ENCODE measurements at regions not wholly inside any gene's neighbourhood (a gene's known extent, or its start where the extent isn't known, plus 50 kb on each side); places are given as distances from the start of the nearest gene placed in this dataset.

DNA sequence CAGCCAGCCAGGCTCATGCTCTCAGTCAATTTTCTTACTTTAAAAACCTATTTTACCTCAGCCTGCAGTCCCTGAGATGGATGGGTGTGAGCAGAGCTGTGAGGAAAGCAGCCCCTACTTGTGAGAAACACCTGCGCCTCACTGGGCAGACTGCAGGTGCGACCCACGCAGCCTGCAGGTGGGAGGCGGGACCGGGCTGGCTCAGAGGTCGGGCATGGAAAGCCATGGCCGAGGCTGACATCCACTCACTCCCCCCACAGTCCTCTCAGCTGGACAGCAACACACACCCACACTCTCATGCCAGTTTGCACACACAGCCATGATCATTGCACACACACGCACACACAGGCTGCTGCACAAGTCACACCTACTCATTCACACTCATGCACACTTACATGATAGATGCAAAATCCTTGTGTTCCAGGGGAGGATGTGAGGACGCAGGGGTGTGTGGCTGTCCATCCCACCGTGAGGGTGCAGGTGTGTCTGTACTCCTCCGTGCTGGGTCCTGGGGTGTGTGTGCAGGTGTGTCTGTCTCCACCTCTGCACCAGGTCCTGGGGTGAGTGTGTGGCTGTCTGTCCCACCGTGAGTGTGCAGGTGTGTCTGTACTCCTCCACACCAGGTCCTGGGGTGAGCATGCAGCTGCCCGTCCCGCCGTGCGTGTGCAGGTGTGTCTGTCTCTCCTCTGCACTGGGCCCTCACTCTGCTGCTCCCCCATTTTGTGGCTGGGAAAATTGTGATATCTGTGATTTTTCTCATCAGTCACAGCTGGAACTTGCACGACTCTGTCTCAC is 166.5 kb downstream of the RTP5 start:
- ChIA-PET POLR2A (ENCODE audit: partially characterized antibody) (no interaction called here), CTCF (ENCODE audit: partially characterized antibody) (interaction anchor here (1.1 kb wide), 1 partner anchor 13 kb away, joined by 3 read pairs; no protein-coding TSS in a partner anchor)
- DNase-seq (ENCODE audit: low read depth in 1 of 2, low spot score in 2 of 2) (no peak), FAIRE-seq (no peak)
- H3K56ac ChIP-seq (replicated peaks; ENCODE audit: insufficient read length, low read depth, low read length), result no peak overlapping the region
- no peak overlapping the region; the same call in 1 of the 2 replicates for H4K8ac ChIP-seq (ENCODE audit: extremely low read depth, insufficient read depth, low read length)
- no peak overlapping the region for H2AFZ ChIP-seq (ENCODE audit: low read length)
- H4K5ac ChIP-seq (ENCODE audit: insufficient read length, low read depth, low read length), result no peak overlapping the region
- H3K79me1 ChIP-seq (ENCODE audit: low read depth, low read length), result no peaks in the 10 kb centered on the region
- no peak overlapping the region for H4K91ac ChIP-seq (replicated peaks; ENCODE audit: insufficient read length, low read length)
- H3K79me2 ChIP-seq (ENCODE audit: control insufficient read depth in 1 of 2, insufficient read depth in 2 of 2, low read length in 2 of 2), result no peaks in the 10 kb centered on the region
- H2BK12ac ChIP-seq (ENCODE audit: low read depth, low read length), result peak overlapping the region; percentile 33; the same call in 1 of the 2 replicates
- H2BK20ac ChIP-seq (ENCODE audit: low read length), result no peak overlapping the region
- 0 out of 2 replicates have a peak overlapping the region, but pooled peaks have one; percentile 82 for H2AK5ac ChIP-seq (ENCODE audit: low read depth, low read length)
- H3K4me1 ChIP-seq (replicated peaks in 1 of 4; ENCODE audit: control insufficient read depth in 3 of 4, insufficient read depth in 4 of 4, low read length in 3 of 4), result peaks cover 0 to 3% (median 0%) of the 10 kb centered on the region in 4 experiments; a peak in 1 of 7 replicates
- no peak overlapping the region for H3K4me2 ChIP-seq (ENCODE audit: insufficient read depth in 1 of 2, low read depth in 2 of 2, low read length in 2 of 2)
- H3K27me3 ChIP-seq (replicated peaks in 1 of 4; ENCODE audit: control insufficient read depth in 3 of 4, extremely low read depth in 1 of 4, insufficient read depth in 3 of 4, low read length in 3 of 4), result peaks cover 5 to 35% (median 21%) of the 10 kb centered on the region in 4 experiments
- H3K4ac ChIP-seq (replicated peaks; ENCODE audit: insufficient read length, low read depth, low read length), result no peak overlapping the region
- no peak overlapping the region for H3K18ac ChIP-seq (ENCODE audit: extremely low read depth, low read length)
- peaks cover 0 to 11% of the 10 kb centered on the region in 2 experiments for H4K20me1 ChIP-seq (replicated peaks in 1 of 2; ENCODE audit: control insufficient read depth in 1 of 2, insufficient read depth in 2 of 2, low read length in 2 of 2)
- H3K27ac ChIP-seq (ENCODE audit: low read depth, low read length), result no peak overlapping the region
- H2BK5ac ChIP-seq (ENCODE audit: low read depth, low read length), result no peak overlapping the region
- no peak overlapping the region for H2BK15ac ChIP-seq (ENCODE audit: low read length)
- TF ChIP-seq RAD21 (IDR thresholded peaks at IDR 0.05 in 1 of 2, conservative IDR thresholded peaks at IDR 0.05 in 1 of 2; ENCODE audit: low read depth in 2 of 2, low read length in 2 of 2) (no peak), TEAD4 (IDR thresholded peaks at IDR 0.05; ENCODE audit: low read depth, low read length) (no peak), RNF2 (IDR thresholded peaks at IDR 0.05; ENCODE audit: borderline replicate concordance, low read depth, low read length, missing control alignments, poor library complexity, severe bottlenecking) (no peak), SIX5 (IDR thresholded peaks at IDR 0.05; ENCODE audit: low read depth, low read length) (no peak), EZH2 (IDR thresholded peaks at IDR 0.05; ENCODE audit: low read depth, low read length, severe bottlenecking) (no peak), YY1 (IDR thresholded peaks at IDR 0.05; ENCODE audit: low read depth, low read length) (no peak), TAF7 (optimal IDR thresholded peaks at IDR 0.05; ENCODE audit: borderline replicate concordance, low read depth, low read length) (no peak)
- TF ChIP-seq, protein P1, sequence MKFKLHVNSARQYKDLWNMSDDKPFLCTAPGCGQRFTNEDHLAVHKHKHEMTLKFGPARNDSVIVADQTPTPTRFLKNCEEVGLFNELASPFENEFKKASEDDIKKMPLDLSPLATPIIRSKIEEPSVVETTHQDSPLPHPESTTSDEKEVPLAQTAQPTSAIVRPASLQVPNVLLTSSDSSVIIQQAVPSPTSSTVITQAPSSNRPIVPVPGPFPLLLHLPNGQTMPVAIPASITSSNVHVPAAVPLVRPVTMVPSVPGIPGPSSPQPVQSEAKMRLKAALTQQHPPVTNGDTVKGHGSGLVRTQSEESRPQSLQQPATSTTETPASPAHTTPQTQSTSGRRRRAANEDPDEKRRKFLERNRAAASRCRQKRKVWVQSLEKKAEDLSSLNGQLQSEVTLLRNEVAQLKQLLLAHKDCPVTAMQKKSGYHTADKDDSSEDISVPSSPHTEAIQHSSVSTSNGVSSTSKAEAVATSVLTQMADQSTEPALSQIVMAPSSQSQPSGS (IDR thresholded peaks at IDR 0.05; ENCODE audit: low read length), result no peak
- H3K23ac ChIP-seq (ENCODE audit: insufficient read length), result no peak overlapping the region
- H2BK120ac ChIP-seq (replicated peaks; ENCODE audit: low read depth, low read length), result no peak overlapping the region
- no peaks in the 10 kb centered on the region for H3K9me3 ChIP-seq (ENCODE audit: insufficient read depth in 2 of 2, low read depth in 1 of 2, low read length in 1 of 2)
- no peaks in the 10 kb centered on the region for H3K36me3 ChIP-seq (ENCODE audit: control insufficient read depth in 2 of 4, insufficient read depth in 4 of 4, low read length in 3 of 4)
- H3K9ac ChIP-seq (replicated peaks in 1 of 4; ENCODE audit: extremely low read depth in 1 of 4, low read depth in 3 of 4, low read length in 3 of 4), result no peak overlapping the region; a peak in 1 of 7 replicates
- no peaks in the 10 kb centered on the region for H3K23me2 ChIP-seq (ENCODE audit: low read depth, low read length)
- WGBS, 2 experiments (ENCODE audit: extremely low coverage in 1 of 2, insufficient coverage in 1 of 2, insufficient read length in 1 of 2, insufficient replicate concordance in 2 of 2, low coverage in 1 of 2, low lambda C conversion rate in 2 of 2, missing lambda C conversion rate in 1 of 2), result 76% methylated on average over 17 of the region's 17 CpGs; no CpG with 5 or more reads in 1 of the 2 experiments
- H3K4me3 ChIP-seq (ENCODE audit: extremely low read depth in 1 of 4, insufficient read depth in 2 of 4, low read depth in 3 of 4, low read length in 4 of 4), result no peak overlapping the region
- no peak overlapping the region for H3K14ac ChIP-seq (ENCODE audit: insufficient read length)

Data from H1 (cell line).